ENCODE measurements at regions not wholly inside any gene's neighbourhood (a gene's known extent, or its start where the extent isn't known, plus 50 kb on each side); places are given as distances from the start of the nearest gene placed in this dataset.

DNA sequence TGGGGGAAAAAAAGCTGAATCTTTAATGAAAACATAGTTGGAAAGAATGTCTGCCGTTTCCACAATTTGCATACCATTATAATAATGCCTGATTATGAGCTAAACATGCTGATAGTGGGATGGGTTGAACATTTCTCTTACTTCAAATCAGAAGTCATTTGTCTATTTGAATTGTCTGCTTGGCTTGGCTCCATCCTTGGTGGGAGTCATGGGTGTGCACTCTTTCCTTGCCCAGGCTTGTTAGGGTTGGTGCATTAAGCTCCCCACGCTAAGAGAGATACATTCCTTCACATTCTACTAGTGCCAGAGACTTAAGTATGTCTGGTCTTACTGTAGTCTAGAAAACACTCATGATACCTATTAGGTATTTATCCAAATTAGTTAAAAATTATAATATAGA is 121.4 kb upstream of the RARB start:
- DNase-seq: no peak

DNA sequence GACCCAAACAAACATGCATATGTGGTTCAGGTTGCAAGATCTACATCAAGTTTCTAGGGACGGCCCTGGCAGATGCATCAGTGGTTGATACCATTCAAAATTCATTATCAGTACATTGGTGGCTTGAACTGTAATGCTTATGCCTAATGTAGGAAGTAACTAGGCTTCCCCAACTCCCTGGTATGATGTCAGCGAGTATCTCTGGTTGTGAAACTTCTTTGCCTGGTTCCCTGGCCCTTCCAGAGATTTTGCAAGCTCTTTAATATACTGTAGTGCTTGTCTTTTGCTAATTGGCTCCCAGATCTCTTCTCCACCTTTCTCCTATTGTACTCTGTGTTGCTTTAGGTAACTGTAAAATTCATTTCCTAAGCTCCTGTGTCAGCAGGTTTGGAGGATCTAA is 114.8 kb upstream of the RARB start:
- no peak for DNase-seq

DNA sequence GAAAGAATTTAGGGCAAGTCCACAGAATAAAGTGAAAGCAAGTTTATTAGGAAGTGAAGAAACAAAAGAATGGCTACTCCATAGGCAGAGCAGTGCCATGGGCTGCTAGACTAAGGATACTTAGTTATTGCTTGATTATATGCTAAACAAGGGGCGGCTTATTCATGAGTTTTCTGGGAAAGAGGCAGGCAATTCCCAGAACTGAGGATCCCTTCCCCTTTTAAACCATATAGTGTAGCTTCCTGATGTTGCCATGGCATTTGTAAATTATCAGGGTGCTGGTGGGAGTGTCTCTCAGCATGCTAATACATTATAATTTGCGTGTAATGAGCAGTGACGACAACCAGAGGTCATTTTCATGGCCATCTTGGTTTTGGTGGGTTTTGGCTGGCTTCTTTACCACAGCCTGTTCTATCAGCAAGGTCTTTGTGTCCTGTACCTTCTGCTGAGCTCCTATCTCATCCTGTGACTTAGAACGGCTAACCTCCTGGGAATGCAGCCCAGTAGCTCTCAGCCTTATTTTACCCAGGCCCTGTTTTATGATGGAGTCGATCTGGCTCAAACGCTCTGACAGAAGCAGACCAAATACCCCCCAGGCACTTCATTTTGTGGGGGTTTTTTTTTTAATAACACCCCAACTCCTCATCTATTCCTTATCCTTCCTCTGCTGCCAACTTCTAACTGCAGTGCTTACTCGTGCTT is 103.0 kb upstream of the RARB start:
- DNase-seq: no peak

DNA sequence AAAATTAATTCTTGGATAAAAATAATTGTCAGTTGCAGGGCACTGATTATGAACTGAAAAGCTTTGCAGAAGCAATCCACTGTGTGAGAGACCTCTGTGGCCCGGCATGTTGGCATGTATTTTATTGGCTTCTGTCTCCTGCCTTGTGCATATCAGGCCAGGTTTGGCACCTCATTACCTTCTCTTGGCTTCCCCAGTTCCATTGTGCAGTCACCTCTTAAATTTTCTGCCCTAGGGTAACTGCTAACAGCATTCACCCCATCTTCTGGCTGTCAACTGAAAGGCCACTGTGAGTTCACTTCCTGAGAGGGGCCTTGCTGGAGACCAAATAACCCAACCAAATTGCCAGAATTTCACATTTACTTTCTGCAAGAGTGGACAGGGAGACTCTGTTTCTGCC is 92.7 kb upstream of the RARB start:
- DNase-seq: no peak

DNA sequence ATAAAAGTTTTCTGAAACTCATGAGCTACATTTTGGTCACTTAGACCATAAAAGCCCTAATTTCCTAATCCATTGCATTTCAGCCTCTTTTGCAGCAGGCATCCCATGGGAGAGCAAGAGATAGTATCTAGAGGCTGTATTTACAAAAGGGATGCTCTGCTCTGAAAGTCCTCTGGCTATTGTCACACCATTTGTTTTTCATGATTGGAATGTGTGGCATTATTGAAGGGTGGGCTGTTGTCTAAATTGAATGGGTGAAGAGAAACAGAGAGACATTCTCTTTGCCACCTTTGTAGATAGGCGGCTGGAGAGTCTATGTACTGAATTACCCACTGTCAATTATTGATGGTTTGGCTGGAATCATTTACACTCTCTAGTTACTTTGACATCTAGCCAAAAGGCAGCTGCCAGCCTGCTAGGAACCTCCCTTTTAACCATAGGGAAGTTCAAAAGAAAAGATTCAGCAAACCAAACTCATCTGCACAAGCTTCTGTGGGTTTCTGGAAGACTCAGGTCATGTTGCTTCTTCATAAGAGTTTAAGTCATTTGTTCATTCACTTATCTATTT is 89.8 kb upstream of the RARB start:
- DNase-seq: no peak

DNA sequence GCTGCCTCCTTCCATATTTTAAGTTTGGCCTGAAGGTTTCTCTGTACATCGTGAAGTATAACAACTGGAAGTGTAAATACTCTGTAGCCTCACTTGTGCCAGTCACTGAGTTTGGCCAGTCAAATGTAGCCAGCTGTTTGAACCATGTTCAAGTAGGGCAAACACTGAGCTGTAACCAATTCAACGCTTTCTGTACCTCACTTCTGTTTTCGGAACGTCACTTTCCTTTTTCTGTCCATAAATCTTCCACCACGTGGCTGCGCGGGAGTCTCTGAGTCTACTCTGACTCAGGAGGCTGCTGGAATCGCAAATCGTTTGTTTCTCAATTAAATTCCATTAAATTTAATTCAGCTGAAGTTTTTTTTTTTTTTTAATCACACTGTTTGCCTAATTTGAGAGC is 88.8 kb upstream of the RARB start:
- no peak for DNase-seq

DNA sequence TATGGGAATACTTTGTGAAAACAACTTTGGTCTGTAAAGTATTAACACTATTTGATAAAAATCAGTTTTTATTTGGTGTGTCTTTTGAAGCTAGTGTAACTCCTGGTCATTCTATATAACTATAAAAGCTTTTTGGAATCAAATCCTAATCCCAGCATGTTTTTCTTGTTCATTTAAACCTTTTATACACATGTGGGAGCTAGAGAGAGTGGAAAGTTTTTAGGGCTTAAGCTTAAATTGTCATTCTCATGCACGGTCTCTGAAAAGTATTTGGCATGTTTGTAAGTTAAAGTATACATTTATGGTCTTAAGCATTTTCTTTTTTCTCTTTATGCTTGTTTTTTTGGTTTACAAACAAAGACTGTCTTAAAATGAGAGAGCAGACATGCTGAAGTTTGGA is 83.4 kb upstream of the RARB start:
- DNase-seq: no peak

DNA sequence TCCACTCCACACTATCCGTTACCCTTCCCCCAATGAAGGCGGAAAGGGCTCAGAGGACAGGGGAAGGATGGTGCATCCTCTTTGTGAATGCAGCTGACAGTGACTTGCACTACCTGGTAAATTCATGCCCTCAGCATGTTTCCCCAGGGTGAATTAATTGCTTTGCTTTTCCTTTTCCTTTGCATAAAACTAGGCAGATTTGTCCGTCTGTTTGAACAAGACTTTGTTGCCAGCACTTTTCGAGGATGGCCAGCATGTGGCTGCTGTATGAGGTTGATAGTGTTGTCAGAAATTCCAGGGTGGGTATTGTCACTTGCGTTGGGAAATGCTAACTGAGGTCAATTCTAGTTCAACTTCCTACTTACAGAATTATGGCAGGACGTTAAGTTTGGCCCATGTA is 79.0 kb upstream of the RARB start:
- DNase-seq: no peak

DNA sequence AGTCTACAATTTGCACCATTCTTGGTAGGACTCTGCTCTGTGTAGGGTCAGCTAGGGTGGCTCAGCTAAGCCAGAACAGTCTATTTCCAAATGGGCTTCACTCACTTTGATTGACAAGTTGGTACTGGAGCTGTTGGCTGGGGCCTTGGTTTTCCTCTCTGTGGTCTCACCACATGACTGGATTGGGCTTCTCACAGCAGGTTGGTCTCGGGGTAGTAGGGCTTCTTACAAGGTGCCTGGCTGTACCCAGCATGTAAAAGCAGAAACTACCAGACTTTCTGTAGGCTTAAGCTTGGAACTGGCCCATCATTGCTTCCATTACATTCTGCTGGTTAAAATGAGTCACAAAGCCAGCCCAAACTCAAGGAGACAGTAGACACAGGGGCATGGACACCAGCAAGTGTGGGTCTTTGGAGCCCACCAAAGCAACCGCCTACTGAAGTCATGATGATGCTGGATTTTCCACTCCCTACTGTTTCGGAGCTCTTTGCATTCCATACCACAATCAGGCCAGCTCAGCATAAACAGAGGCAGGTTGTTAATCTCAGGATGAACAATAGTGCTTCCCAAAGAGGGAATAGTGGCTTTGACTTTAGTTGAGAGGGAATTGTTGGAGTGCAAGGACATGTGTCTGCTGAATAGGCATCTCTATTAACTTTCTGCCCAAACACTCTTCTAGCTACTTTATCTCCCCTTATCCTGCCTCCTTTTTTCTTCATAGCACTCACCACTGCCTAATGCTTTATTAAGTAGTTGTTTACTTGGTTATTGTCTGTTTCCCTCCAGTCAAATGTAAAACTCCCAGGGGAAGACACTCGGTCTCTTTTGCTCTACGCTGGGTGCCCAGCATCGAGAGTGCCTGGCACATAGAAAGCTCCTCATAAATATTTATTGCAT is 78.0 kb upstream of the RARB start:
- DNase-seq: no peak

DNA sequence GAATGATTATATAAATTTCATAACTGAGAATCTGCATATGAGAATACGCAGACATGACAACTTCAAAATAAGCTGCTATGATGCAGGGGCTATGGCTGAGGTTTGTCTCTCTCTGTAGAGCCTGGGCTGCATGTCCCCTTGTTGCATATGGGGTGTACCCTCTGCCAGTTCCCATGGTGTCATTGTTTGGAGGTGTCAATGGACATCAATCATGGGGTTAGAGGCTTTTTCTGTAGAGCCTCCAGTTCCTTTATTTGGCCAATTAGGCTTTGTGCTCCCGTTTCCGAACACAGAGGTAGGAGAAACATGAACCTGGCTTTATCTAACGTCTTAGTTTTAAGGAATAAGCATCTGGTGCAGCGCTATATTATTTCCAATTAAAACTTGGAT is 77.3 kb upstream of the RARB start:
- DNase-seq: no peak

DNA sequence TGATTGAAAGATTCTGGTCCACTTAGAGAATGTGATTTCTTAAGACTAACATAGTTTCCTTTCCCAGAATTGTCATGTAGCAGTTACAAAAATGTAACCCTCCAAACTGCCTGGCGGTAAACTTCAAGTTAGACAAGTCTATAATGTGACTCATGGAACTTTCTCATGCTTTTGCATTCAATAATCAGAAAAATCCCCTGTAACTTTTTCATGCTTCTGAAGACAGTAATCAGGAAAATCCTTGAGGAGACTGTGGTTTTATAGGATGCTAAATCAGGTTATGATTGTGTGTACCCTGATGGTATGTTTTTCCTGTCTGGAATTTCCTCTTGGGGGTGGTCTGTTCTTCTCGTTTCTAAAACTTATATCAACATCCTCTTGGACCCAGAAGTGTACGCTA is 74.0 kb upstream of the RARB start:
- DNase-seq: no peak

DNA sequence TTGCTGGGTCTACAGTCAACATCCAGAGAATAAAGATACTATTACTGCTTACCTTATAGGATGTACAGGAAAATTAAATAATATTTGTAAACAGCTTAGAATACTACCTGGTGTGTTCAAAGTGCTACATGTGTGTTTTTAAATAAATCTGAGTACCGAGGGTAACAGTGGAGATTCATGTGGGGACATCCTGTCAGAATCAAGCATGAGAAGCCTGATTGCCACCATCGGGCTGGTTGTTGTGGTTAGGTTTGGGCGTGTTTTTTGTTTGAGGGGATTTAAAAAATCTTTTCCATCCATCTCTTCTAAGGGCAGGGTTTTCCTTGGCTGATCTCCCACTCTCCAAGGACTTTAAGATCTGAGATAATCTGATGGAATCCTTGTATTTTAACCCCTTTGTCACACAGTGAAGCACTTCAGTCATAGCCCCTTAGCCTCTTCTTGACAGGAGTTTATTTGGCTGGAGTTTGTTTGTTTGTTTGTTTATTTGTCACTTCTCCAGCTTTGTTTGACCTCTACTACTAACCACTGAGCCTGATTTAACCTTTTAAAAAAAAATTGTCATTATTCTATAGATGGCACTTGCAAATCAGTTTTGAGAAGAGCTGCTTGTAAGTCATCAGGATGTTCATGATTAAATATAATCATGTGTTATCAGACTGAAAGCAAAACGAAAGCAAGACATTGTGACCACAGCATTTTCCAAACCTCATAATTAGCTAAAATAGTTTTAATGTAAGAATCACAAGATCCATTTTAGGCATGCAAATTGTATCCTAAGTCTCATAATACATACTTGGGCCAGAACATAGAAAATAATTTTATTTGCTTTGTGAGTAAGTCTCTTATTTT is 72.8 kb upstream of the RARB start:
- no peak for DNase-seq

DNA sequence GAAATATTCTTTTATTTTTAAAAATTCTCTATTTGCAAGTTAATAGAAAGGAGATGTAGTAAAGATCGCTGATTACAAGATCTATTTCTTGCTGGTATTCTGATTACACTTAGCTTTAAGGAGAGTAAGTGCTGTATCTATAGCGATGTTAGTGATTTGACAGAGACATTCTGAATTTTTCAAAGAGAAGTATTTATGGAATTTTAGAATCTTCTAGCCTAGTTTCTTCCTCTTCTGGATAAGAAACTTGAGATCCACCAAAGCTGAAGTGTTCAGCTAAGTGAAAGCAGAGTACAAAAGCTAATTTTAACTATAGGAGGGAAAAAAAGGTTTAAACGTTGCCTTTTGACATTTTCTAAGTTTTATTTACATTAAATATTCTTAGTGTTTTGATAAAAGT is 72.1 kb upstream of the RARB start:
- DNase-seq: no peak

DNA sequence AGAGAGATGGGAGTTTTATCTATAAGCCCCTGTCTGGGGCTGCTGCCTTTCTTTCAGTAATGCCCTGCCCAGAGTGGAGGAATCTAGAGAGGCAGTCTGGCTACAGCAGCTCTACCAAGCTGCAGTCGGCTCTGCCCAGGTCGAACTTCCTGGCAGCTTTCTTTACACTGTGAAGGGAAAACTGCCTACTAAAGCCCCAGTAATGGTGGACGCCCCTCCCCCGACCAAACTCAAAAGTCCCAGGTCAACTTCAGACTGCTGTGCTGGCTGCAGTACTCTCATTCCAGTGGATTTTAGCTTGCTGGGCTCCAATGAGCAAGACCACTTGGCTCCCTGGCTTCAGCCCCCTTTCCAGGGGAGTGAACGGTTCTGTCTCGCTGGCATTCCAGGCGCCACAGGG is 65.9 kb upstream of the RARB start:
- no peak for DNase-seq

DNA sequence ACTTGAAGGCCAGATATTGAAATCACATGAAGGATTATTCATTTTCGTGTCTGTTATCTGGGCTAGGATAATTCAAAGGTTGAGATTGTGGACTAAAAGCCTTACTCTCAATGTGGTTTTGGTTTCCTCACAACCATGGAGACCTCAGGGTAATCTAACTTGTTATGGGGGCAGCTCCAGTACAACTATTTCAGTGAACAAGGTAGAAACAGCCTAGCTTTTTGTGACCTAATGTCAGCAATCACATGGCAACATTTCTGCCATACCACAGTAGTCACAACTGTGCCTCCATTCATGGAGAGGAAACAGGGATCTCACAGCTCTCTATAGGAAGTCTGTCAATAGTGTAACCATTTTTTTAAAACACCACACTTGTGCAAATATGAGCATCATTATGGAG is 62.4 kb upstream of the RARB start:
- DNase-seq: no peak

DNA sequence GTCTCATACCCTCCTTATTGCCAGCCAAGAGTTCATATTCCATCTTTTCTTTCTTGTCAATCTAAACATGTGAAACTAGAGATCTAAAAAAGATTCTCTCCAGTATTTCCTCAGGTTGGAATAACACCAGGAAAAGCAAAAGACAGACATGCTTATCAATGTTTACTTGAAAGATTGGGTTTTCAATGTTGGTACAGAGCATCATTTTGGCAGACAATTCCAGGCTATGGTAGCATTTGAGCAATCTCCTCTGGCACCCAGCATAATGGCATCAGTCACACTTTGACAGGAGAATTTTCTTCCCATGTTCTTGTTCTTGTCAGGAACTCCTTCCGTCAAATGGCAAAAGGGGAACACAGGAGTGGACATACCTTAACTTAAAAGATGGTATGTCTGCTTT is 61.0 kb upstream of the RARB start:
- DNase-seq: no peak

DNA sequence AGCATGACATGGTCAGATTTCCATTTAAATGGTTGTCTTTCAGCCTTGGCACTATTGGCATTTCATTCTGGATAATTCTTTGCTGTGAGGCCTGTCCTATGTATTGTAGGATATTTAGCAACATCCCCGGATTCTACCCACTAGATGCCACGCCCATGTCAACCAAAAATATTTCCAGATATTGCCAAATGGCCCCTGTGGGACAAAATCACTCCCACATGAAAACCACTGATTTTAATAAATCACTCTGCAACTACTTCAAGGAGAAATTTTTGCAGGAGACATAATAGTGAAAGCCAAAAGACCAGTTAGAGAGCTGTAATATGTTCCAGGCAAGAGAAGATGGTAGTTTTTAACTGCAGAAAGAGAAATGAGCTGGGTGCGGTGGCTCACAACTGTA is 55.9 kb upstream of the RARB start:
- DNase-seq: no peak

DNA sequence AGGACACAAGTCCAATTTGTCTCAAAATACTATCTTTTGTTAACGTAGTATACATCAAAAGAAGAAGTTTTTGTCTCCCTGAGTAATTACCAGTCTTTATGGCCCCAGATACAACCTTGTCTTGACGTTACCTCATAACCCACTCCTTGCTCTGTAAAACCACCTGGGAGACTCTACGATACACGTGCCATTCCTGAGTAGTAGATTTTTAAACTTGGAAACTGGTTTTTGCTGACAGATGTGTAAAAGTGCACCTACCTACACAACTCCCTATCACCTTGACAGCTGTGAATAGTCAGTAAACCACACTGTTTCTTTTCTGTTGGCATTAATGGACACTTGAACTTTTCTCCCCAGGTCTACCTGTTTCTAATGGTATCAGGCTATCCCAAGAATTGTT is 51.7 kb upstream of the RARB start:
- no peak for DNase-seq

DNA sequence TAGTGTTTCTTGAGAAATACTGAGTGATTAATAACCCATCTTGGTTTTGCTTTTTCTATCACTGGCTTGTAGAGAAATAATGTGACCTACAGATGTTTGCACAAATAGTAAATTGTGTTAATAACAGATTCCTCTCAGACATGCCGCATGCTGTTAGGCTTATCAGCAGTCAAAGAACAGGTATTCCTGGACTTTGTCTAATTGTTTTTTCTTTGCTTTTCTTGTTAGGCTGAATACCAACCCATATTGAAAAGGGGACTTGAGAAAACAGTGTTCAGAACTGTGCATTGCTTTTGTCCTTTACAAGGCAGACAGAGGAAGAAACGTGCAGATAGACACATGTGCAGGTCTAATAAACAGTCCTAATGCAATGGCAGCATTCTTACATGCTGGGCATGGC is 51.0 kb upstream of the RARB start:
- DNase-seq: no peak

All from hematopoietic multipotent progenitor cell treated with erythropoietin and hydrocortisone succinate and interleukin-3 and kit ligand, for 8 days (in vitro differentiated cells).